ENCODE measurements at regions not wholly inside any gene's neighbourhood (a gene's known extent, or its start where the extent isn't known, plus 50 kb on each side); places are given as distances from the start of the nearest gene placed in this dataset.

DNA sequence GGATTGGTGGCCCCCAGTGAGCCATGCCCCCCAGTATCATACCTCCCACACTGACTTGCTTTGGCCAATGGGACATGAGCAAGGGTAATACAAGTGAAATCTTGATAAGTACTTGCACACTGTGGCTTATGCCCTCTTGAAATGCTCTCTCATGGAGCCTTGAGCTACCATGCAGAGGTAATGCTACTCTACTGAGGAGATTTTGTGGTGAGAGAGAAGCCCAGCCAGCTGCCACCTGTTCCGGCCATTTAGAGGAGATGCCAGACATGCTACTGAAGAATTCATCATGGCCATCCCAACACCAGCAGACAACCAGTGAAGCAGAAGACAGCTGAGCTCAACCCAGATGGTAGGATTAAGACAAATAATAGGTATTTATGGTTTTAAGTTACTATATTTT, 299.5 kb downstream of the MEF2C start:
- in situ Hi-C loops (cut with MboI), result no loop called here
- intact Hi-C loops (cut with micrococcal nuclease; ENCODE audit: unreplicated experiment), result no loop called here
- no peak for FAIRE-seq
- no peak for ATAC-seq
- BruUV-seq (replicated peaks), result no TSS peak
- ChIA-PET SMC1A (ENCODE audit: uncharacterized antibody, unreplicated experiment) (interaction anchor here (1.5 to 1.9 kb wide), 2 partner anchors 10 to 19 kb away, joined by 4 to 8 read pairs; no protein-coding TSS in a partner anchor), CTCF (interaction anchor here (0.9 to 1.4 kb wide), 3 partner anchors 10 to 19 kb away, joined by 3 to 4 read pairs (median 3); no protein-coding TSS in a partner anchor), POLR2A (no interaction called here), RAD21 (ENCODE audit: unreplicated experiment) (no interaction called here)
- Histone ChIP-seq H3K4me2 (ENCODE audit: control insufficient read depth, insufficient read depth) (no peak overlapping the region), H3K4me1 (ENCODE audit: control insufficient read depth, insufficient read depth, low read length) (no peaks in the 10 kb centered on the region), H3K27me3 (replicated peaks in 1 of 2; ENCODE audit: control insufficient read depth in 2 of 2, insufficient read depth in 2 of 2, low read length in 1 of 2) (no peaks in the 10 kb centered on the region), H3K36me3 (ENCODE audit: control insufficient read depth in 2 of 2, insufficient read depth in 2 of 2, low read length in 1 of 2) (no peaks in the 10 kb centered on the region), H3K9me3 (replicated peaks; ENCODE audit: control insufficient read depth, insufficient read depth, low read length) (no peaks in the 10 kb centered on the region), H4K20me1 (ENCODE audit: control insufficient read depth, insufficient read depth) (no peaks in the 10 kb centered on the region), H3K27ac (ENCODE audit: control insufficient read depth, insufficient read depth) (no peak overlapping the region), H3K4me3 (no peak overlapping the region), H2AFZ (ENCODE audit: control insufficient read depth, low read depth, low read length) (no peak overlapping the region), H3K9ac (ENCODE audit: control insufficient read depth, insufficient read depth, low read length) (no peak overlapping the region), H3K79me2 (ENCODE audit: control insufficient read depth, insufficient read depth, low read length) (no peaks in the 10 kb centered on the region)
- DNase-seq (ENCODE audit: low read depth, low spot score), result no peak
- TF ChIP-seq LARP7 (IDR thresholded peaks at IDR 0.05) (no peak), SPI1 (IDR thresholded peaks at IDR 0.05; ENCODE audit: borderline replicate concordance, insufficient read depth, low read depth, low read length) (no peak), MYB (IDR thresholded peaks at IDR 0.05; ENCODE audit: borderline replicate concordance, low read depth, low read length) (no peak), ZNF207 (IDR thresholded peaks at IDR 0.05; ENCODE audit: borderline replicate concordance) (no peak), NRF1 (conservative IDR thresholded peaks at IDR 0.05; ENCODE audit: low read depth, low read length) (no peak), BCL11A (IDR thresholded peaks at IDR 0.05; ENCODE audit: low read depth, low read length) (no peak), ESRRA (IDR thresholded peaks at IDR 0.05; ENCODE audit: low read length) (no peak), IRF4 (IDR thresholded peaks at IDR 0.05; ENCODE audit: low read depth, low read length) (no peak)
- TF ChIP-seq, protein P1, sequence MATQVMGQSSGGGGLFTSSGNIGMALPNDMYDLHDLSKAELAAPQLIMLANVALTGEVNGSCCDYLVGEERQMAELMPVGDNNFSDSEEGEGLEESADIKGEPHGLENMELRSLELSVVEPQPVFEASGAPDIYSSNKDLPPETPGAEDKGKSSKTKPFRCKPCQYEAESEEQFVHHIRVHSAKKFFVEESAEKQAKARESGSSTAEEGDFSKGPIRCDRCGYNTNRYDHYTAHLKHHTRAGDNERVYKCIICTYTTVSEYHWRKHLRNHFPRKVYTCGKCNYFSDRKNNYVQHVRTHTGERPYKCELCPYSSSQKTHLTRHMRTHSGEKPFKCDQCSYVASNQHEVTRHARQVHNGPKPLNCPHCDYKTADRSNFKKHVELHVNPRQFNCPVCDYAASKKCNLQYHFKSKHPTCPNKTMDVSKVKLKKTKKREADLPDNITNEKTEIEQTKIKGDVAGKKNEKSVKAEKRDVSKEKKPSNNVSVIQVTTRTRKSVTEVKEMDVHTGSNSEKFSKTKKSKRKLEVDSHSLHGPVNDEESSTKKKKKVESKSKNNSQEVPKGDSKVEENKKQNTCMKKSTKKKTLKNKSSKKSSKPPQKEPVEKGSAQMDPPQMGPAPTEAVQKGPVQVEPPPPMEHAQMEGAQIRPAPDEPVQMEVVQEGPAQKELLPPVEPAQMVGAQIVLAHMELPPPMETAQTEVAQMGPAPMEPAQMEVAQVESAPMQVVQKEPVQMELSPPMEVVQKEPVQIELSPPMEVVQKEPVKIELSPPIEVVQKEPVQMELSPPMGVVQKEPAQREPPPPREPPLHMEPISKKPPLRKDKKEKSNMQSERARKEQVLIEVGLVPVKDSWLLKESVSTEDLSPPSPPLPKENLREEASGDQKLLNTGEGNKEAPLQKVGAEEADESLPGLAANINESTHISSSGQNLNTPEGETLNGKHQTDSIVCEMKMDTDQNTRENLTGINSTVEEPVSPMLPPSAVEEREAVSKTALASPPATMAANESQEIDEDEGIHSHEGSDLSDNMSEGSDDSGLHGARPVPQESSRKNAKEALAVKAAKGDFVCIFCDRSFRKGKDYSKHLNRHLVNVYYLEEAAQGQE (IDR thresholded peaks at IDR 0.05; ENCODE audit: low read depth, low read length), result no peak
- WGBS (ENCODE audit: insufficient coverage, insufficient replicate concordance, low lambda C conversion rate, missing lambda C conversion rate), result 93% methylated on average over 1 of the region's 1 CpG

All from GM12878 (cell line).